ENCODE measurements at regions not wholly inside any gene's neighbourhood (a gene's known extent, or its start where the extent isn't known, plus 50 kb on each side); places are given as distances from the start of the nearest gene placed in this dataset.
"Not testable (repeated sequence)": the region's sequence is repeated elsewhere in the genome, so short reads cannot be mapped to it uniquely, and the experiment has no call there.

- TF ChIP-seq CTCF (IDR thresholded peaks at IDR 0.05; ENCODE audit: low read depth, low read length, missing control alignments) = no peak
- H3K4me3 ChIP-seq (replicated peaks; ENCODE audit: low read depth, low read length) = no peak overlapping the region
- DNase-seq (ENCODE audit: extremely low read depth, low read depth) = no peak
Measured at GRCh38 chr1:60665311-60665710, 417.1 kb upstream of the NFIA start.

- DNase-seq (ENCODE audit: extremely low read depth, low read depth) = no peak
- H3K4me3 ChIP-seq (replicated peaks; ENCODE audit: low read depth, low read length) = no peak overlapping the region
- TF ChIP-seq CTCF (IDR thresholded peaks at IDR 0.05; ENCODE audit: low read depth, low read length, missing control alignments) = no peak
Measured at GRCh38 chr1:60664086-60664625, 418.2 kb upstream of the NFIA start.

GRCh38 chr1:60662486-60663044, 419.8 kb upstream of the NFIA start:
- TF ChIP-seq CTCF (IDR thresholded peaks at IDR 0.05; ENCODE audit: low read depth, low read length, missing control alignments) = no peak
- no peak overlapping the region for H3K4me3 ChIP-seq (replicated peaks; ENCODE audit: low read depth, low read length)
- DNase-seq (ENCODE audit: extremely low read depth, low read depth) = no peak

GRCh38 chr1:60657926-60658325, 424.4 kb upstream of the NFIA start:
- no peak for DNase-seq (ENCODE audit: extremely low read depth, low read depth)
- no peak overlapping the region for H3K4me3 ChIP-seq (replicated peaks; ENCODE audit: low read depth, low read length)
- no peak for TF ChIP-seq CTCF (IDR thresholded peaks at IDR 0.05; ENCODE audit: low read depth, low read length, missing control alignments)

GRCh38 chr1:60655679-60656355, 426.5 kb upstream of the NFIA start:
- no peak overlapping the region for H3K4me3 ChIP-seq (replicated peaks; ENCODE audit: low read depth, low read length)
- no peak for TF ChIP-seq CTCF (IDR thresholded peaks at IDR 0.05; ENCODE audit: low read depth, low read length, missing control alignments)
- DNase-seq (ENCODE audit: extremely low read depth, low read depth) = no peak

- H3K4me3 ChIP-seq (replicated peaks; ENCODE audit: low read depth, low read length); DNase-seq (ENCODE audit: extremely low read depth, low read depth): not testable (repeated sequence)
Measured at GRCh38 chr1:60640033-60640551, 442.3 kb upstream of the NFIA start.

GRCh38 chr1:60639287-60639686, 443.1 kb upstream of the NFIA start:
- TF ChIP-seq CTCF (IDR thresholded peaks at IDR 0.05; ENCODE audit: low read depth, low read length, missing control alignments) = no peak
- no peak for DNase-seq (ENCODE audit: extremely low read depth, low read depth)
- H3K4me3 ChIP-seq (replicated peaks; ENCODE audit: low read depth, low read length) = no peak overlapping the region

Data from HFF-Myc (cell line).